HCT116 (cell line): ENCODE measurements at regions not wholly inside any gene's neighbourhood (a gene's known extent, or its start where the extent isn't known, plus 50 kb on each side); places are given as distances from the start of the nearest gene placed in this dataset.
"Not testable (repeated sequence)": the region's sequence is repeated elsewhere in the genome, so short reads cannot be mapped to it uniquely, and the experiment has no call there.

Experiments used
- ATAC-seq: fragments of 200-7000 bp; cut with Tn5 transposase; 2 replicates; pipeline ENCODE4 v1.9.1; 2020; ENCODE audit warnings: mild to moderate bottlenecking, moderate library complexity
- BruUV-seq: library from RNA; stranded (reverse); fragments of 400-500 nt; replicated peaks from 2 replicates; lab custom pipeline; 2021; lab: Mats Ljungman, UMichigan
- CTCF ChIA-PET: fragments of 300-600 bp; sonication (Branson Sonifier 250); formaldehyde crosslinking; loops from one replicate; lab custom pipeline; 2021; ENCODE audit warnings: antibody characterized with exemption; lab: Charles Lee
- POLR2A ChIA-PET: fragments of 300-600, 350-600 bp; sonication (Branson Sonifier 250); formaldehyde crosslinking; loops from one replicate; lab custom pipeline; 2021; ENCODE audit warnings: antibody characterized with exemption; lab: Charles Lee
- RAD21 ChIA-PET, 2 experiments: fragments of 300-600 bp; sonication (Branson Sonifier 250); formaldehyde crosslinking; loops; one replicate each; lab custom pipeline; 2023; ENCODE audit warnings: low total read pairs in 2 of 2; ENCODE audit not compliant: uncharacterized antibody in 2 of 2, unreplicated experiment in 2 of 2, low non-redundant PET in 1 of 2; lab: Charles Lee
- DNase-seq: peaks from one replicate; pipeline ENCODE4 v3.0.0-alpha.2; 2010; ENCODE audit warnings: low read depth, low spot score
- H2AFZ ChIP-seq: fragments of 200-600 bp; shearing (Covaris generic), sonication (generic); 2 replicates; pipeline ENCODE4 v1.6.1; 2017; ENCODE audit warnings: low read depth, mixed run types, mixed read lengths, antibody characterized with exemption, low read length; ENCODE audit not compliant: poor library complexity, severe bottlenecking
- H3K27ac ChIP-seq: 2 replicates; pipeline ENCODE4 v1.5.1; 2012; ENCODE audit warnings: low read depth, low read length
- H3K27me3 ChIP-seq: fragments of 200-600 bp; sonication (generic); 2 replicates; pipeline ENCODE4 v1.6.1; 2016; ENCODE audit warnings: mixed run types, low read length, mixed read lengths; ENCODE audit not compliant: insufficient read depth
- H3K36me3 ChIP-seq, 2 experiments: fragments of 200-500 bp in 1 of 2; fragments of 200-600 bp in 1 of 2; sonication (Bioruptor generic) in 1 of 2; sonication (generic) in 1 of 2; 2 replicates each; pipeline versions ENCODE4 v1.5.1 to v1.6.1; 2014 to 2016; ENCODE audit warnings: low read length in 2 of 2, inconsistent platforms in 1 of 2, mixed read lengths in 1 of 2, mixed run types in 1 of 2; ENCODE audit not compliant: insufficient read depth in 2 of 2, control insufficient read depth in 1 of 2
- H3K4me1 ChIP-seq, 2 experiments: fragments of 200-600 bp in 1 of 2; sonication (generic) in 1 of 2; 2 replicates each; pipeline versions ENCODE4 v1.5.1 to v1.6.1; 2012 to 2017; ENCODE audit warnings: low read length in 2 of 2, inconsistent platforms in 1 of 2, mild to moderate bottlenecking in 1 of 2, mixed read lengths in 1 of 2, mixed run types in 1 of 2, moderate library complexity in 1 of 2; ENCODE audit not compliant: insufficient read depth in 2 of 2, control insufficient read depth in 1 of 2
- H3K4me2 ChIP-seq: fragments of 200-600 bp; sonication (generic); 2 replicates; pipeline ENCODE4 v1.6.1; 2017; ENCODE audit warnings: mixed run types, low read length, mixed read lengths
- H3K4me3 ChIP-seq, 2 experiments: fragments of 200-600 bp in 1 of 2; sonication (generic) in 1 of 2; replicated peaks in 1 of 2; 2 replicates each; pipeline ENCODE4 v1.5.1; 2011 to 2016; ENCODE audit warnings: low read length in 2 of 2, control low read depth in 1 of 2, low read depth in 1 of 2, mild to moderate bottlenecking in 1 of 2, mixed read lengths in 1 of 2, mixed run types in 1 of 2
- H3K79me2 ChIP-seq: fragments of 200-600 bp; sonication (generic); 2 replicates; pipeline ENCODE4 v1.6.1; 2017; ENCODE audit warnings: mild to moderate bottlenecking, mixed run types, low read length, moderate library complexity, mixed read lengths; ENCODE audit not compliant: insufficient read depth
- H3K9ac ChIP-seq: fragments of 200-600 bp; sonication (generic); 2 replicates; pipeline ENCODE4 v1.6.1; 2016; ENCODE audit warnings: low read length, mixed read lengths
- H3K9me2 ChIP-seq: fragments of 200-600 bp; sonication (generic), shearing (Covaris generic); 2 replicates; pipeline ENCODE4 v1.6.1; 2017; ENCODE audit warnings: mixed run types, mild to moderate bottlenecking, moderate library complexity; ENCODE audit not compliant: insufficient read depth
- H3K9me3 ChIP-seq, 2 experiments: fragments of 200-500 bp in 1 of 2; fragments of 200-600 bp in 1 of 2; sonication (Bioruptor generic) in 1 of 2; sonication (generic) in 1 of 2; 2 replicates each; pipeline ENCODE4 v1.6.1; 2014 to 2017; ENCODE audit warnings: low read length in 2 of 2, mixed read lengths in 2 of 2, inconsistent platforms in 1 of 2, low read depth in 1 of 2, mild to moderate bottlenecking in 1 of 2, mixed run types in 1 of 2, moderate library complexity in 1 of 2; ENCODE audit not compliant: control insufficient read depth in 1 of 2, insufficient read depth in 1 of 2
- H4K20me1 ChIP-seq: fragments of 200-600 bp; sonication (generic), shearing (Covaris generic); 2 replicates; pipeline ENCODE4 v1.6.1; 2017; ENCODE audit warnings: mixed run types, mild to moderate bottlenecking, moderate library complexity; ENCODE audit not compliant: insufficient read depth
- CBX3 ChIP-seq: IDR thresholded peaks from 2 replicates; pipeline ENCODE4 v1.6.1; 2012; ENCODE audit warnings: low read depth
- EZH2 ChIP-seq: fragments of 200-600 bp; sonication (generic); IDR thresholded peaks from 2 replicates; pipeline ENCODE4 v1.6.1; 2017; ENCODE audit warnings: antibody characterized with exemption, mixed run types
- EZH2phosphoT487 ChIP-seq: fragments of 200-600 bp; IDR thresholded peaks from 2 replicates; pipeline ENCODE4 v1.6.1; 2018; ENCODE audit warnings: antibody characterized with exemption, borderline replicate concordance
- REST ChIP-seq: IDR thresholded peaks from 2 replicates; pipeline ENCODE4 v1.6.1; 2012; ENCODE audit warnings: low read depth
- TCF7L2 ChIP-seq: IDR thresholded peaks from 2 replicates; pipeline ENCODE4 v1.7.0; 2011; ENCODE audit warnings: borderline replicate concordance, inconsistent platforms; ENCODE audit not compliant: insufficient read depth, insufficient read length; ENCODE audit errors: extremely low read depth
- ZFX ChIP-seq: fragments of 450-650 bp; IDR thresholded peaks from 2 replicates; pipeline ENCODE4 v1.6.1; 2017
- intact Hi-C: fragments of 100-400 bp; cut with micrococcal nuclease; formaldehyde crosslinking; loops from 2 replicates; pipeline ENCODE4 v1.10.0; 2022

GRCh38 chr5:143924311-143924978, 112.5 kb downstream of the HMHB1 start:
- Histone ChIP-seq H3K4me3 (no peak overlapping the region), H2AFZ (no peak overlapping the region), H3K9ac (no peak overlapping the region), H3K9me3 (no peaks in the 10 kb centered on the region), H3K36me3 (no peaks in the 10 kb centered on the region), H3K79me2 (no peaks in the 10 kb centered on the region), H3K4me2 (peak overlapping the region; percentile 11; the same call in 1 of the 2 replicates), H4K20me1 (no peaks in the 10 kb centered on the region), H3K27me3 (no peaks in the 10 kb centered on the region), H3K27ac (no peak overlapping the region)
- DNase-seq: no peak
- intact Hi-C loops: no loop called here
- ATAC-seq: no peak
- ChIA-PET RAD21 (no interaction called here), CTCF (no interaction called here), POLR2A (no interaction called here)
- no TSS peak for BruUV-seq
- no peak for TF ChIP-seq CBX3
- TF ChIP-seq, all 23 proteins: peak for 0
- H3K9me2 ChIP-seq: no peaks in the 10 kb centered on the region
- H3K4me1 ChIP-seq: peaks cover 0 to 40% of the 10 kb centered on the region in 2 experiments; a peak in 3 of 4 replicates

GRCh38 chr5:143924979-143925325, 113.0 kb downstream of the HMHB1 start:
- H3K27ac ChIP-seq, H3K27me3 ChIP-seq, H3K79me2 ChIP-seq, RAD21 ChIA-PET, H3K9me3 ChIP-seq, H4K20me1 ChIP-seq, BruUV-seq, DNase-seq, intact Hi-C loops, H3K9ac ChIP-seq, H3K4me2 ChIP-seq, H3K4me3 ChIP-seq, H3K36me3 ChIP-seq, H2AFZ ChIP-seq, H3K9me2 ChIP-seq, CTCF ChIA-PET, ATAC-seq, POLR2A ChIA-PET: not testable (repeated sequence)
- peaks cover 0 to 40% of the 10 kb centered on the region in 2 experiments; a peak in 3 of 4 replicates for H3K4me1 ChIP-seq

- Histone ChIP-seq H3K27me3 (no peaks in the 10 kb centered on the region), H3K9ac (no peak overlapping the region), H3K4me1 (peaks cover 0 to 10% of the 10 kb centered on the region in 2 experiments; a peak in 2 of 4 replicates), H4K20me1 (no peaks in the 10 kb centered on the region), H2AFZ (no peak overlapping the region), H3K27ac (no peak overlapping the region), H3K4me2 (no peak overlapping the region), H3K9me3 (no peaks in the 10 kb centered on the region), H3K36me3 (no peaks in the 10 kb centered on the region), H3K79me2 (no peaks in the 10 kb centered on the region), H3K4me3 (no peak overlapping the region), H3K9me2 (no peaks in the 10 kb centered on the region)
- intact Hi-C loops: no loop called here
- RAD21 ChIA-PET: no interaction called here
- BruUV-seq: no TSS peak
- no peak for DNase-seq
- CTCF ChIA-PET: no interaction called here
- POLR2A ChIA-PET: no interaction called here
- ATAC-seq: no peak
- TF ChIP-seq TCF7L2 (no peak), EZH2phosphoT487 (no peak), EZH2 (no peak), ZFX (no peak), REST (no peak)
Observed at GRCh38 chr5:143929486-143929885, 117.5 kb downstream of the HMHB1 start.
